D721Med (cell line): ENCODE measurements at regions not wholly inside any gene's neighbourhood (a gene's known extent, or its start where the extent isn't known, plus 50 kb on each side); places are given as distances from the start of the nearest gene placed in this dataset.
"Not testable (repeated sequence)": the region's sequence is repeated elsewhere in the genome, so short reads cannot be mapped to it uniquely, and the experiment has no call there.

Experiments
- DNase-seq: peaks from one replicate; pipeline ENCODE4 v3.0.0; 2011; ENCODE audit warnings: low spot score; ENCODE audit not compliant: insufficient read length
- FAIRE-seq: peaks from 2 replicates; lab custom pipeline; 2011; peaks lifted over from hg19 to GRCh38; lab: Jason Lieb, UNC
- CTCF ChIP-seq: IDR thresholded peaks from 2 replicates; pipeline ENCODE4 v1.5.1; 2012; ENCODE audit warnings: mild to moderate bottlenecking, control low read depth; ENCODE audit not compliant: insufficient read depth; ENCODE audit errors: missing control alignments

- TF ChIP-seq CTCF = peak; percentile 19
- FAIRE-seq = no peak
- DNase-seq = peak; percentile 34
These were observed 98.5 kb downstream of the TNFRSF13B start for GRCh38 chr17:16873174-16874035.

- no peak for FAIRE-seq
- DNase-seq = no peak
- TF ChIP-seq CTCF = no peak
These were observed 99.4 kb downstream of the TNFRSF13B start for GRCh38 chr17:16872351-16873173.

- FAIRE-seq, DNase-seq: not testable (repeated sequence)
These were observed 100.3 kb downstream of the TNFRSF13B start for GRCh38 chr17:16871446-16872190.

GRCh38 chr17:16870253-16871245 is 101.4 kb downstream of the TNFRSF13B start:
- DNase-seq (no peak), FAIRE-seq (no peak)
- no peak for TF ChIP-seq CTCF

- not testable (repeated sequence) for FAIRE-seq, DNase-seq
These were observed 102.2 kb downstream of the TNFRSF13B start for GRCh38 chr17:16869531-16870252.

GRCh38 chr17:16868616-16869015 is 103.3 kb downstream of the TNFRSF13B start:
- DNase-seq, FAIRE-seq: not testable (repeated sequence)

GRCh38 chr17:16867545-16867944 is 104.4 kb downstream of the TNFRSF13B start:
- FAIRE-seq, DNase-seq: not testable (repeated sequence)

- FAIRE-seq, DNase-seq: not testable (repeated sequence)
These were observed 105.1 kb downstream of the TNFRSF13B start for GRCh38 chr17:16866841-16867240.

- no peak for TF ChIP-seq CTCF
- DNase-seq = no peak
- FAIRE-seq = no peak
These were observed 105.5 kb downstream of the TNFRSF13B start for GRCh38 chr17:16866436-16866835.

- FAIRE-seq, DNase-seq: not testable (repeated sequence)
These were observed 106.2 kb downstream of the TNFRSF13B start for GRCh38 chr17:16865704-16866103.

- not testable (repeated sequence) for FAIRE-seq, DNase-seq
These were observed 106.8 kb downstream of the TNFRSF13B start for GRCh38 chr17:16865077-16865613.
